Kidney epithelial cell (primary cell): ENCODE measurements at regions not wholly inside any gene's neighbourhood (a gene's known extent, or its start where the extent isn't known, plus 50 kb on each side); places are given as distances from the start of the nearest gene placed in this dataset.

Source experiments
- DNase-seq: peaks from one replicate; pipeline ENCODE4 v3.0.0-alpha.2; 2010; ENCODE audit warnings: low read depth
- H3K27me3 ChIP-seq: 2 replicates; pipeline ENCODE4 v1.6.0; 2011; ENCODE audit warnings: low read length; ENCODE audit not compliant: control insufficient read depth, insufficient read depth
- H3K36me3 ChIP-seq: 2 replicates; pipeline ENCODE4 v1.5.1; 2011; ENCODE audit warnings: low read length; ENCODE audit not compliant: control insufficient read depth, insufficient read depth
- H3K4me3 ChIP-seq: 2 replicates; pipeline ENCODE4 v1.5.1; 2011; ENCODE audit warnings: low read depth, mild to moderate bottlenecking, control low read depth, low read length
- TF ChIP-seq, protein P1 (sequence below): IDR thresholded peaks from 2 replicates; pipeline ENCODE4 v1.5.1; 2011; ENCODE audit warnings: mild to moderate bottlenecking, moderate library complexity, low read length, control low read depth, inconsistent platforms; ENCODE audit not compliant: insufficient read depth, poor library complexity, severe bottlenecking

DNA sequence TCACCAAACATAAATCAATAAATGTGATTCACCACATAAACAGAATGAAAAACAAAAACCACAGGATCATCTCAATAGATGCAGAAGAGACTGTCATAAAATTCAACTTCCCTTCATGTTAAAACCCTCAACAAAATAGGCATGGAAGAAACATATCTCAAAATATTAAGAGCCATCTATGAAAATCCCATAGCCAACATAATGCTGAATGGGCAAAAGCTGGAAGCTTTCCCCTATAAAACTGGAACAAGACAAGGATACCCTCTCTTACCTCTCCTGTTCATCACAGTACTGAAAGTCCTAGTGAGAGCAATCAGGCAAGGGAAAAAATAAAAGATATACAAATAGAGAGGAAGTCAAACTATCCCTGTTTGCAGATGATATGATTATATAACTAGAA, 806.1 kb upstream of the MIR17HG start:
- H3K4me3 ChIP-seq = no peak overlapping the region
- TF ChIP-seq, protein P1, sequence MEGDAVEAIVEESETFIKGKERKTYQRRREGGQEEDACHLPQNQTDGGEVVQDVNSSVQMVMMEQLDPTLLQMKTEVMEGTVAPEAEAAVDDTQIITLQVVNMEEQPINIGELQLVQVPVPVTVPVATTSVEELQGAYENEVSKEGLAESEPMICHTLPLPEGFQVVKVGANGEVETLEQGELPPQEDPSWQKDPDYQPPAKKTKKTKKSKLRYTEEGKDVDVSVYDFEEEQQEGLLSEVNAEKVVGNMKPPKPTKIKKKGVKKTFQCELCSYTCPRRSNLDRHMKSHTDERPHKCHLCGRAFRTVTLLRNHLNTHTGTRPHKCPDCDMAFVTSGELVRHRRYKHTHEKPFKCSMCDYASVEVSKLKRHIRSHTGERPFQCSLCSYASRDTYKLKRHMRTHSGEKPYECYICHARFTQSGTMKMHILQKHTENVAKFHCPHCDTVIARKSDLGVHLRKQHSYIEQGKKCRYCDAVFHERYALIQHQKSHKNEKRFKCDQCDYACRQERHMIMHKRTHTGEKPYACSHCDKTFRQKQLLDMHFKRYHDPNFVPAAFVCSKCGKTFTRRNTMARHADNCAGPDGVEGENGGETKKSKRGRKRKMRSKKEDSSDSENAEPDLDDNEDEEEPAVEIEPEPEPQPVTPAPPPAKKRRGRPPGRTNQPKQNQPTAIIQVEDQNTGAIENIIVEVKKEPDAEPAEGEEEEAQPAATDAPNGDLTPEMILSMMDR = no peak
- no peaks in the 10 kb centered on the region for H3K36me3 ChIP-seq
- no peak for DNase-seq
- no peaks in the 10 kb centered on the region for H3K27me3 ChIP-seq

DNA sequence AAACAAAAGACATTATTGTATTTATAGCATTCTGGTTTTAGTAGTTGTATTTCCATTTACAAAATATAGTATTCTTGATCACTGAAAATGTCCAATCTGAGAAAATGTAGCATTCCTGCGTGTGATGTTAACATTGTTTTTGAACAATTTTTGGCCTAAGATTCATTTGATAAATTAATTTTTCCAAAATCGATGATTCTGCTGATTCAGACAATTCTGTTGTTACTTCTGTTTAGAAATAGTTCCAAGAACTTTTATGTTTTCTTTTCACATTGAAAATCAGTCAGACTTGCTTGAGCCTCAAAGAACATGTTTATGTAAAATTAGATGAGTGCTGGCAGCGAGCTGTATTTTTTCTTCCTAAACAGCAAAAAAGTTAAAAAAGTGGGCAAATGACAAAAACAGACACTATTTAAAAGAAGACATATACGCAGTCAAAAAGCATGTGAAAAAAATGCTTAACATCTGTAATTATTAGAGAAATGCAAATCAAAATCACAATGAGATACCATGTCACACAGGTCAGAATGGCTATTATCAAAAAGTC, 804.5 kb upstream of the MIR17HG start:
- Histone ChIP-seq H3K36me3 (no peaks in the 10 kb centered on the region), H3K4me3 (no peak overlapping the region), H3K27me3 (no peaks in the 10 kb centered on the region)
- TF ChIP-seq, protein P1 = no peak
- DNase-seq = no peak

DNA sequence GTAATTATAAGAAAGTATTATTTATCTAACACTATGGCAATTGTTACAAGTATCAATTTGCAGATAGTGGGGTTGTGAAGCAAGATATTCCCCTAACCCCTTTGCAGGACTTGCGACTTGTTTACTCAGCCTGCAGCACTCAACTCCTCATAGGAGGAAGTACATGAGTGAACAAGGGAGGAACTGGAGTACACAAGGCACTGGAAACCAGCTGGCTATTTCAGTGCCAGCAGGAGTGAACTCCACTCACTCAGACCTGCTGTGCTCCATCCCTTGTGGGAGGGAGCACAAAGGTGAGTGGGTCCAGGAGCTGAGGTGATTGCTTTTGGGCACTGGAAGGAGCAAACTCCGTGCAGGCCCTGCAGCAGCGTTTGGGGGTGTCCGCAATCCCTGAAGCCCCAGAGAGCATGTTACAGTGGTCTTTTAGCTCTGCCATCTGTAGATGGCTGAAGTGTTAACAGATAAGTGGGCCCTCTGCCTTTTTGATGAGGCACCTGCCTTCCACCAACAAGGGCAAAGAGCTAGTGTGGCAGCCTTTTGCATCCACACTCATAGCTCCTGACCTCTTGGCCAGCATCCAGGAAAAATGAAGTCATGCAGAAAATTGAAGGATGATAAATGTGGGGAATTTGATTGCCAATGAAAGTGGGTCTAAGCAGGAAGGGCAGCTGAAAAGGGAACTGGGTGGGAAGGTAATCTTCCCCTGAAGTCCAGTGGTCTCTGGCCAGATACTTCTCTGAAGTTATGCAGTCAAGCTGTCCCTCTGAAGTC, 802.2 kb upstream of the MIR17HG start:
- H3K4me3 ChIP-seq = no peak overlapping the region
- no peak for DNase-seq

DNA sequence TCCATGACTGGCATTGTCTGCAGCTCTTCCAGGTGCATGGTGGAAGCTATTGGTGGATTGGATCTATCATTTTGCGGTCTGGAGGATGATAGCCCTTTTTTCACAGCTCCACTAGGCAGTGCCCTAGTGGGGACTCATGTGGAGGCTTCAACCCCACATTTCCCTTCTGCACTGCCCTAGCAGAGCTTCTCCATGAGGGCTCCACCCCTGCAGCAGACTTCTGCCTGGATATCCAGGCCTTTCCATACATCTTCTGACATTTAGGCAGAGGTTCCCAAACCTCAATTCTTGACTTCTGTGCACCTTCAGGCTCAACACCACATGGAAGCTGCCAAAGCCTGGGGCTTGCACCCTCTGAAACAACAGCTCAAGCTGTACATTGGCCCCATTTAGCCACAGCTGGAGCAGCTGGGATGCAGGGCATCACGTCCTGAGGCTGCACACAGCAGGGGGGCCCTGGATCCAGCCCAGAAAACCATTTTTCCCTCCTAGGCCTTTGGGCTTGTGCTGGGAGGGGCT, 800.2 kb upstream of the MIR17HG start:
- no peak overlapping the region for H3K4me3 ChIP-seq
- no peak for DNase-seq
- no peaks in the 10 kb centered on the region for H3K36me3 ChIP-seq
- H3K27me3 ChIP-seq = no peaks in the 10 kb centered on the region
- TF ChIP-seq, protein P1 = no peak

More for the DNA sequence above, 802.2 kb upstream of the MIR17HG start:
- H3K36me3 ChIP-seq = no peaks in the 10 kb centered on the region
- H3K27me3 ChIP-seq = no peaks in the 10 kb centered on the region
- TF ChIP-seq, protein P1 = no peak

DNA sequence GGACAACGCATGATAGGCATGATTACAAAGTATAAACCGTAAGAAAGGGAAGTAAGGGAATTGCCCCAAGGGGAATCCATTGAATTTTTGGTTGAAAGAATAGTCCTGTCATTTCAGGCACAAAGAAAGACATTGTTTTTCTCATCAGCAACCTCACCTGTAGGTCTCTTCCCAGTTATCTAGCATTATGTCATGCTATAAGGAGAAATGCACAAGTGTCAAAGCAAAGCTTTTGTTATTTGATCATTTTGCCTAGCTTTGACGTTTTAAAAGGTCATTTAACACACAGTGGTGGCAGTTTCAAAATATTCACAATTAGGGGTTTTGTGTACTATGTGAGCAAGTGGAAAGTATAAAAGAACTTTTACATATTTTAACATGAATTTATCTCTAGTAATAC, 796.2 kb upstream of the MIR17HG start:
- no peak for DNase-seq
- TF ChIP-seq, protein P1 = no peak
- no peak overlapping the region for H3K4me3 ChIP-seq

More for the DNA sequence above, 796.2 kb upstream of the MIR17HG start:
- Histone ChIP-seq H3K27me3 (no peaks in the 10 kb centered on the region), H3K36me3 (no peaks in the 10 kb centered on the region)
